Endothelial cell of umbilical vein (primary cell): ENCODE measurements at regions not wholly inside any gene's neighbourhood (a gene's known extent, or its start where the extent isn't known, plus 50 kb on each side); places are given as distances from the start of the nearest gene placed in this dataset.

Source experiments
- BruUV-seq: library from RNA; stranded (reverse); fragments of 400-500 nt; replicated peaks from 2 replicates; lab custom pipeline; 2021; lab: Mats Ljungman, UMichigan
- CTCF ChIA-PET: fragments of 300-600, 350-600 bp; sonication (Branson Sonifier 250); formaldehyde crosslinking; loops from one replicate; lab custom pipeline; 2021; ENCODE audit warnings: antibody characterized with exemption, inconsistent platforms; lab: Charles Lee
- POLR2A ChIA-PET: fragments of 300-600, 350-600 bp; sonication (Branson Sonifier 250); formaldehyde crosslinking; loops from one replicate; lab custom pipeline; 2021; ENCODE audit warnings: antibody characterized with exemption, inconsistent platforms; lab: Charles Lee
- DNase-seq: peaks from one replicate; pipeline ENCODE4 v3.0.0-alpha.2; 2011; ENCODE audit warnings: low read depth, low spot score
- FAIRE-seq: peaks from 2 replicates; lab custom pipeline; 2011; peaks lifted over from hg19 to GRCh38; lab: Jason Lieb, UNC
- H2AFZ ChIP-seq: 2 replicates; pipeline ENCODE4 v1.6.0; 2012; ENCODE audit warnings: low read depth, low read length, control low read depth, inconsistent platforms
- H3K27ac ChIP-seq: 2 replicates; pipeline ENCODE4 v1.5.1; 2011; ENCODE audit warnings: low read depth, mild to moderate bottlenecking, control low read depth, low read length, moderate library complexity; ENCODE audit not compliant: insufficient read depth
- H3K27me3 ChIP-seq, 2 experiments: 2 replicates each; pipeline versions ENCODE4 v1.6.0 to v1.6.1; 2011; ENCODE audit warnings: low read length in 2 of 2, mixed read lengths in 1 of 2; ENCODE audit not compliant: control insufficient read depth in 2 of 2, insufficient read depth in 2 of 2
- H3K36me3 ChIP-seq, 2 experiments: 2 replicates in 1 of 2; 3 replicates in 1 of 2; pipeline ENCODE4 v1.5.1; 2011; ENCODE audit warnings: low read length in 2 of 2, mild to moderate bottlenecking in 1 of 2, moderate library complexity in 1 of 2; ENCODE audit not compliant: control insufficient read depth in 2 of 2, insufficient read depth in 2 of 2; ENCODE audit errors: extremely low read depth in 1 of 2
- H3K4me1 ChIP-seq: 3 replicates; pipeline ENCODE4 v1.5.1; 2011; ENCODE audit warnings: mild to moderate bottlenecking, low read length; ENCODE audit not compliant: control insufficient read depth, insufficient read depth; ENCODE audit errors: extremely low read depth
- H3K4me2 ChIP-seq: 2 replicates; pipeline ENCODE4 v1.6.1; 2011; ENCODE audit warnings: low read length, control low read depth, mixed read lengths; ENCODE audit not compliant: insufficient read depth
- H3K4me3 ChIP-seq, 3 experiments: fragments of 200-600 bp in 1 of 3; sonication (generic), shearing (Covaris generic) in 1 of 3; replicated peaks in 1 of 3; 2 replicates each; pipeline ENCODE4 v1.5.1; 2011 to 2016; ENCODE audit warnings: control low read depth in 3 of 3, low read length in 3 of 3, mild to moderate bottlenecking in 2 of 3, inconsistent platforms in 1 of 3, low read depth in 1 of 3, moderate library complexity in 1 of 3; ENCODE audit not compliant: insufficient read depth in 1 of 3
- H3K79me2 ChIP-seq: 2 replicates; pipeline ENCODE4 v1.6.0; 2012; ENCODE audit warnings: low read length, inconsistent platforms; ENCODE audit not compliant: control insufficient read depth, insufficient read depth
- H3K9ac ChIP-seq: replicated peaks from 2 replicates; pipeline ENCODE3; 2011; ENCODE audit warnings: low read length, control low read depth; ENCODE audit not compliant: insufficient read depth; ENCODE audit errors: extremely low read depth
- H3K9me1 ChIP-seq: replicated peaks from 3 replicates; pipeline ENCODE4 v1.6.0; 2011; ENCODE audit warnings: mild to moderate bottlenecking, low read length; ENCODE audit not compliant: control insufficient read depth, insufficient read depth; ENCODE audit errors: extremely low read depth
- H3K9me3 ChIP-seq: replicated peaks from 2 replicates; pipeline ENCODE4 v1.5.1; 2012; ENCODE audit warnings: low read length, inconsistent platforms; ENCODE audit not compliant: control insufficient read depth, insufficient read depth
- H4K20me1 ChIP-seq: replicated peaks from 2 replicates; pipeline ENCODE3; 2011; ENCODE audit warnings: mild to moderate bottlenecking, low read length; ENCODE audit not compliant: control insufficient read depth, insufficient read depth; ENCODE audit errors: extremely low read depth
- EZH2 ChIP-seq: IDR thresholded peaks from 2 replicates; pipeline ENCODE4 v1.6.1; 2012; ENCODE audit warnings: borderline replicate concordance, low read depth, mild to moderate bottlenecking, moderate library complexity, low read length, inconsistent platforms; ENCODE audit not compliant: severe bottlenecking
- FOS ChIP-seq: IDR thresholded peaks from 2 replicates; pipeline ENCODE4 v1.6.1; 2011; ENCODE audit warnings: mild to moderate bottlenecking, low read length, moderate library complexity, borderline replicate concordance; ENCODE audit not compliant: insufficient read depth
- GATA2 ChIP-seq: IDR thresholded peaks from 2 replicates; pipeline ENCODE4 v1.7.0; 2011; ENCODE audit warnings: low read depth, mild to moderate bottlenecking, moderate library complexity, mixed read lengths, low read length; ENCODE audit not compliant: insufficient read length, insufficient read depth
- JUN ChIP-seq: IDR thresholded peaks from 2 replicates; pipeline ENCODE4 v1.6.1; 2011; ENCODE audit warnings: borderline replicate concordance, low read depth; ENCODE audit not compliant: insufficient read length, insufficient read depth
- MYC ChIP-seq: IDR thresholded peaks from one replicate; pipeline ENCODE4 v1.6.1; 2011; ENCODE audit warnings: mild to moderate bottlenecking, low read depth, low read length
- POLR2A ChIP-seq: IDR thresholded peaks from 2 replicates; pipeline ENCODE4 v1.6.1; 2012; ENCODE audit warnings: low read depth, mild to moderate bottlenecking, control low read depth, low read length
- POLR2AphosphoS5 ChIP-seq: IDR thresholded peaks from 2 replicates; pipeline ENCODE4 v1.6.1; 2012; ENCODE audit warnings: low read depth, mild to moderate bottlenecking, control low read depth, low read length, moderate library complexity; ENCODE audit not compliant: insufficient read depth
- dilution Hi-C: fragments of 300-500 bp; cut with MboI; formaldehyde crosslinking; loops from one replicate; pipeline ENCODE4 v1.15.0; 2019; ENCODE audit warnings: low sequenced_read_pairs; ENCODE audit not compliant: extremely low pct_ligation_motif_present
- intact Hi-C: fragments of 100-400 bp; cut with micrococcal nuclease; formaldehyde crosslinking; loops from one replicate; pipeline ENCODE4 v1.10.0; 2022
- TF ChIP-seq, protein P1 (sequence below), 2 donors: IDR thresholded peaks; 1 replicate in 1 of 2; 2 replicates in 1 of 2; pipeline ENCODE4 v1.5.1; 2011; ENCODE audit warnings: low read length in 2 of 2, mild to moderate bottlenecking in 2 of 2, moderate library complexity in 2 of 2, control low read depth in 1 of 2, inconsistent platforms in 1 of 2, low read depth in 1 of 2; ENCODE audit not compliant: insufficient read depth in 1 of 2; ENCODE audit errors: extremely low read depth in 1 of 2
- TF ChIP-seq, protein P2 (sequence below): IDR thresholded peaks from 2 replicates; pipeline ENCODE4 v1.6.1; 2011; ENCODE audit not compliant: insufficient read depth, insufficient read length

DNA sequence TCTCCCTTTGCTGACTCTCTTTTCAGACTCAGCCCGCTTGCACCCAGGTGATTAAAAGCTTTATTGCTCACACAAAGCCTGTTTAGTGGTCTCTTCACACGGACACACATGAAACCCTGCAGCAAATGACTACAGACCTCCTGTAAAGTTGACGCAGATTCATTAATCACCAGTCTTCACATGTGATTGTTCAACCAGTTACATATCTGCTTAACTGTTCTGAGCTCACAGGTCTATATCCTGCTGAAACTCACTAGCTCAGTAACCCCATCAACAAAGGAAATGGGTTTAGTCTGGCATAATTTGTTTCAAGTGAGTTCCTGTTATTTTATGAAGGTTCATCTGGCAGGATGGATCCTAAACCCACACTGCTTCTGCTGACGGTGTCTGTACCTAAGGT is 68.4 kb upstream of the GJA8 start:
- intact Hi-C loops: no loop called here
- Histone ChIP-seq H3K27ac (no peak overlapping the region), H3K36me3 (no peaks in the 10 kb centered on the region), H3K27me3 (no peaks in the 10 kb centered on the region), H4K20me1 (no peaks in the 10 kb centered on the region), H2AFZ (no peak overlapping the region), H3K9ac (no peak overlapping the region), H3K9me3 (no peaks in the 10 kb centered on the region), H3K4me1 (no peaks in the 10 kb centered on the region), H3K4me3 (no peak overlapping the region), H3K9me1 (no peaks in the 10 kb centered on the region), H3K4me2 (no peak overlapping the region), H3K79me2 (no peaks in the 10 kb centered on the region)
- peak; percentile 38 for DNase-seq
- TF ChIP-seq JUN (no peak), POLR2AphosphoS5 (no peak), POLR2A (no peak), FOS (no peak), MYC (no peak), EZH2 (no peak), GATA2 (no peak)
- TF ChIP-seq, protein P1, sequence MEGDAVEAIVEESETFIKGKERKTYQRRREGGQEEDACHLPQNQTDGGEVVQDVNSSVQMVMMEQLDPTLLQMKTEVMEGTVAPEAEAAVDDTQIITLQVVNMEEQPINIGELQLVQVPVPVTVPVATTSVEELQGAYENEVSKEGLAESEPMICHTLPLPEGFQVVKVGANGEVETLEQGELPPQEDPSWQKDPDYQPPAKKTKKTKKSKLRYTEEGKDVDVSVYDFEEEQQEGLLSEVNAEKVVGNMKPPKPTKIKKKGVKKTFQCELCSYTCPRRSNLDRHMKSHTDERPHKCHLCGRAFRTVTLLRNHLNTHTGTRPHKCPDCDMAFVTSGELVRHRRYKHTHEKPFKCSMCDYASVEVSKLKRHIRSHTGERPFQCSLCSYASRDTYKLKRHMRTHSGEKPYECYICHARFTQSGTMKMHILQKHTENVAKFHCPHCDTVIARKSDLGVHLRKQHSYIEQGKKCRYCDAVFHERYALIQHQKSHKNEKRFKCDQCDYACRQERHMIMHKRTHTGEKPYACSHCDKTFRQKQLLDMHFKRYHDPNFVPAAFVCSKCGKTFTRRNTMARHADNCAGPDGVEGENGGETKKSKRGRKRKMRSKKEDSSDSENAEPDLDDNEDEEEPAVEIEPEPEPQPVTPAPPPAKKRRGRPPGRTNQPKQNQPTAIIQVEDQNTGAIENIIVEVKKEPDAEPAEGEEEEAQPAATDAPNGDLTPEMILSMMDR (IDR thresholded peaks at IDR 0.05; ENCODE audit: extremely low read depth in 1 of 2, insufficient read depth in 1 of 2, low read depth in 1 of 2, low read length in 2 of 2): no peak
- TF ChIP-seq, protein P2, sequence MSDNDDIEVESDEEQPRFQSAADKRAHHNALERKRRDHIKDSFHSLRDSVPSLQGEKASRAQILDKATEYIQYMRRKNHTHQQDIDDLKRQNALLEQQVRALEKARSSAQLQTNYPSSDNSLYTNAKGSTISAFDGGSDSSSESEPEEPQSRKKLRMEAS: no peak
- dilution Hi-C loops: no loop called here
- POLR2A ChIA-PET: no interaction called here
- BruUV-seq: no TSS peak
- CTCF ChIA-PET: interaction anchor here (0.6 to 1.0 kb wide), 2 partner anchors 8 to 59 kb away, joined by 3 read pairs; no protein-coding TSS in a partner anchor
- peak; percentile 70 for FAIRE-seq
